ENCODE measurements at regions not wholly inside any gene's neighbourhood (a gene's known extent, or its start where the extent isn't known, plus 50 kb on each side); places are given as distances from the start of the nearest gene placed in this dataset.

GRCh38 chr10:90396721-90397120 is 461.1 kb downstream of the HTR7 start:
- TF ChIP-seq CTCF (IDR thresholded peaks at IDR 0.05), result no peak
- TF ChIP-seq POLR2AphosphoS5 (IDR thresholded peaks at IDR 0.05), result no peak
